H1 (cell line): ENCODE measurements at regions not wholly inside any gene's neighbourhood (a gene's known extent, or its start where the extent isn't known, plus 50 kb on each side); places are given as distances from the start of the nearest gene placed in this dataset.

Source experiments
- CTCF ChIA-PET: fragments of 300-600 bp; sonication (Branson Sonifier 250); formaldehyde crosslinking; loops from one replicate; lab custom pipeline; 2021; ENCODE audit not compliant: partially characterized antibody; lab: Charles Lee
- POLR2A ChIA-PET: fragments of 300-600 bp; sonication (Branson Sonifier 250); formaldehyde crosslinking; loops from one replicate; lab custom pipeline; 2021; ENCODE audit warnings: inconsistent platforms; ENCODE audit not compliant: partially characterized antibody; lab: Charles Lee
- DNase-seq, 2 experiments: peaks; one replicate each; pipeline versions ENCODE4 v3.0.0 to v3.0.0-alpha.2; 2010 to 2022; ENCODE audit warnings: low spot score in 2 of 2, low read depth in 1 of 2, mixed read lengths in 1 of 2
- FAIRE-seq: peaks from 2 replicates; lab custom pipeline; 2011; peaks lifted over from hg19 to GRCh38; lab: Jason Lieb, UNC
- H2AFZ ChIP-seq: 2 replicates; pipeline ENCODE4 v1.8.1; 2012; ENCODE audit warnings: low read length, inconsistent platforms
- H2AK5ac ChIP-seq: 2 replicates; pipeline ENCODE4 v1.6.1; 2013; ENCODE audit warnings: low read depth, low read length
- H2BK120ac ChIP-seq: replicated peaks from 2 replicates; pipeline ENCODE3; 2013; ENCODE audit warnings: low read depth, low read length, inconsistent platforms
- H2BK12ac ChIP-seq: 2 replicates; pipeline ENCODE4 v1.6.1; 2013; ENCODE audit warnings: low read depth, low read length
- H2BK15ac ChIP-seq: 2 replicates; pipeline ENCODE4 v1.6.1; 2013; ENCODE audit warnings: low read length
- H2BK20ac ChIP-seq: 2 replicates; pipeline ENCODE4 v1.6.1; 2013; ENCODE audit warnings: low read length
- H2BK5ac ChIP-seq: 2 replicates; pipeline ENCODE4 v1.6.1; 2013; ENCODE audit warnings: low read depth, low read length
- H3K14ac ChIP-seq: 2 replicates; pipeline ENCODE4 v1.6.1; 2013; ENCODE audit warnings: inconsistent platforms; ENCODE audit not compliant: insufficient read length
- H3K18ac ChIP-seq: 2 replicates; pipeline ENCODE4 v1.6.1; 2013; ENCODE audit warnings: low read length; ENCODE audit errors: extremely low read depth
- H3K23ac ChIP-seq: 2 replicates; pipeline ENCODE4 v1.6.1; 2013; ENCODE audit warnings: inconsistent platforms; ENCODE audit not compliant: insufficient read length
- H3K23me2 ChIP-seq: 2 replicates; pipeline ENCODE4 v1.6.1; 2013; ENCODE audit warnings: low read depth, low read length
- H3K27ac ChIP-seq: 2 replicates; pipeline ENCODE4 v1.6.1; 2011; ENCODE audit warnings: low read depth, low read length, inconsistent platforms
- H3K27me3 ChIP-seq, 4 experiments: replicated peaks in 1 of 4; 1 replicate in 1 of 4; 2 replicates in 3 of 4; pipeline versions ENCODE4 v1.6.1 to v1.8.1; 2011 to 2013; ENCODE audit warnings: low read length in 3 of 4, mild to moderate bottlenecking in 3 of 4, inconsistent platforms in 2 of 4, mixed read lengths in 2 of 4, moderate library complexity in 1 of 4; ENCODE audit not compliant: control insufficient read depth in 3 of 4, insufficient read depth in 3 of 4; ENCODE audit errors: extremely low read depth in 1 of 4
- H3K36me3 ChIP-seq, 4 experiments: 2 replicates each; pipeline versions ENCODE4 v1.6.1 to v1.8.1; 2011 to 2013; ENCODE audit warnings: mild to moderate bottlenecking in 4 of 4, low read length in 3 of 4, moderate library complexity in 2 of 4, control low read depth in 1 of 4, inconsistent platforms in 1 of 4; ENCODE audit not compliant: insufficient read depth in 4 of 4, control insufficient read depth in 2 of 4
- H3K4ac ChIP-seq: replicated peaks from 2 replicates; pipeline ENCODE3; 2013; ENCODE audit warnings: low read length, low read depth, mixed read lengths, inconsistent platforms; ENCODE audit not compliant: insufficient read length
- H3K4me1 ChIP-seq, 4 experiments: replicated peaks in 1 of 4; 1 replicate in 1 of 4; 2 replicates in 3 of 4; pipeline versions ENCODE4 v1.6.1 to v1.8.1; 2011 to 2013; ENCODE audit warnings: low read length in 3 of 4, inconsistent platforms in 2 of 4, mixed read lengths in 1 of 4; ENCODE audit not compliant: insufficient read depth in 4 of 4, control insufficient read depth in 3 of 4
- H3K4me2 ChIP-seq, 2 experiments: 2 replicates each; pipeline versions ENCODE4 v1.6.1 to v1.8.1; 2011 to 2013; ENCODE audit warnings: low read depth in 2 of 2, low read length in 2 of 2, control low read depth in 1 of 2, inconsistent platforms in 1 of 2, mild to moderate bottlenecking in 1 of 2; ENCODE audit not compliant: insufficient read depth in 1 of 2
- H3K4me3 ChIP-seq, 4 experiments: fragments of 200-600, 300-600 bp in 1 of 4; sonication (generic), shearing (Covaris generic), sonication (Bioruptor Twin) in 1 of 4; 2 replicates each; pipeline versions ENCODE4 v1.5.1 to v1.8.1; 2011 to 2016; ENCODE audit warnings: low read length in 4 of 4, low read depth in 3 of 4, control low read depth in 2 of 4, inconsistent platforms in 2 of 4, mild to moderate bottlenecking in 2 of 4, mixed read lengths in 1 of 4, moderate library complexity in 1 of 4; ENCODE audit not compliant: insufficient read depth in 2 of 4; ENCODE audit errors: extremely low read depth in 1 of 4
- H3K56ac ChIP-seq: replicated peaks from 2 replicates; pipeline ENCODE3; 2013; ENCODE audit warnings: low read depth, mild to moderate bottlenecking, mixed read lengths, low read length, inconsistent platforms; ENCODE audit not compliant: insufficient read length
- H3K79me1 ChIP-seq: 2 replicates; pipeline ENCODE4 v1.6.1; 2013; ENCODE audit warnings: low read depth, low read length, control low read depth
- H3K79me2 ChIP-seq, 2 experiments: 2 replicates each; pipeline versions ENCODE4 v1.6.1 to v1.8.1; 2012 to 2013; ENCODE audit warnings: low read length in 2 of 2, mild to moderate bottlenecking in 2 of 2, inconsistent platforms in 1 of 2; ENCODE audit not compliant: insufficient read depth in 2 of 2, control insufficient read depth in 1 of 2
- H3K9ac ChIP-seq, 4 experiments: replicated peaks in 1 of 4; 1 replicate in 1 of 4; 2 replicates in 3 of 4; pipeline versions ENCODE4 v1.6.1 to v1.8.1; 2011 to 2013; ENCODE audit warnings: low read depth in 3 of 4, low read length in 3 of 4, control low read depth in 2 of 4, mild to moderate bottlenecking in 2 of 4, moderate library complexity in 2 of 4, inconsistent platforms in 1 of 4; ENCODE audit errors: extremely low read depth in 1 of 4
- H3K9me3 ChIP-seq, 2 experiments: 2 replicates each; pipeline versions ENCODE4 v1.6.1 to v1.8.1; 2012 to 2013; ENCODE audit warnings: mild to moderate bottlenecking in 2 of 2, moderate library complexity in 2 of 2, control low read depth in 1 of 2, inconsistent platforms in 1 of 2, low read depth in 1 of 2, low read length in 1 of 2, mixed read lengths in 1 of 2; ENCODE audit not compliant: insufficient read depth in 2 of 2
- H4K20me1 ChIP-seq, 2 experiments: replicated peaks in 1 of 2; 2 replicates each; pipeline versions ENCODE3 to v1.8.1; 2011 to 2013; ENCODE audit warnings: inconsistent platforms in 2 of 2, low read length in 2 of 2, mild to moderate bottlenecking in 1 of 2; ENCODE audit not compliant: insufficient read depth in 2 of 2, control insufficient read depth in 1 of 2
- H4K5ac ChIP-seq: 2 replicates; pipeline ENCODE4 v1.6.1; 2013; ENCODE audit warnings: low read length, low read depth, mixed read lengths, inconsistent platforms; ENCODE audit not compliant: insufficient read length
- H4K8ac ChIP-seq: 2 replicates; pipeline ENCODE4 v1.8.0; 2013; ENCODE audit warnings: mild to moderate bottlenecking, moderate library complexity, low read length, inconsistent platforms; ENCODE audit not compliant: insufficient read depth; ENCODE audit errors: extremely low read depth
- H4K91ac ChIP-seq: replicated peaks from 2 replicates; pipeline ENCODE3; 2013; ENCODE audit warnings: low read length, mixed read lengths, inconsistent platforms; ENCODE audit not compliant: insufficient read length
- BACH1 ChIP-seq: IDR thresholded peaks from 2 replicates; pipeline ENCODE4 v1.6.1; 2012; ENCODE audit warnings: low read length, improper control_type of control experiment
- BRCA1 ChIP-seq: IDR thresholded peaks from 2 replicates; pipeline ENCODE4 v1.6.1; 2012; ENCODE audit warnings: low read depth, low read length, improper control_type of control experiment
- CHD2 ChIP-seq: IDR thresholded peaks from 2 replicates; pipeline ENCODE4 v1.6.1; 2012; ENCODE audit warnings: low read length, improper control_type of control experiment
- E2F6 ChIP-seq: IDR thresholded peaks from 2 replicates; pipeline ENCODE4 v1.6.1; 2012; ENCODE audit warnings: inconsistent platforms
- GABPA ChIP-seq: IDR thresholded peaks from 2 replicates; pipeline ENCODE4 v1.6.1; 2011; ENCODE audit warnings: mild to moderate bottlenecking, low read length, moderate library complexity, borderline replicate concordance; ENCODE audit not compliant: insufficient read depth
- JUN ChIP-seq: IDR thresholded peaks from 2 replicates; pipeline ENCODE4 v1.6.1; 2011; ENCODE audit warnings: low read depth, mild to moderate bottlenecking, improper control_type of control experiment, low read length
- MAFK ChIP-seq: IDR thresholded peaks from 2 replicates; pipeline ENCODE4 v1.6.1; 2012; ENCODE audit warnings: low read depth, mild to moderate bottlenecking, improper control_type of control experiment, low read length
- RNF2 ChIP-seq: fragments of 200-900, 300-1000 bp; sonication (generic); IDR thresholded peaks from 2 replicates; pipeline ENCODE4 v1.7.1; 2016; ENCODE audit warnings: borderline replicate concordance, low read depth, mild to moderate bottlenecking, antibody characterized with exemption, low read length; ENCODE audit not compliant: poor library complexity, severe bottlenecking; ENCODE audit errors: missing control alignments
- RXRA ChIP-seq: IDR thresholded peaks from 2 replicates; pipeline ENCODE4 v1.6.1; 2011; ENCODE audit warnings: low read depth, mild to moderate bottlenecking, low read length, moderate library complexity; ENCODE audit not compliant: insufficient read depth
- SAP30 ChIP-seq: fragments of 300-600 bp; sonication (generic); IDR thresholded peaks from 2 replicates; pipeline ENCODE4 v1.7.1; 2012; ENCODE audit warnings: low read length, moderate library complexity, mild to moderate bottlenecking, inconsistent platforms; ENCODE audit not compliant: insufficient read depth, insufficient replicate concordance
- SP1 ChIP-seq: IDR thresholded peaks from 2 replicates; pipeline ENCODE4 v1.6.1; 2011; ENCODE audit warnings: low read depth, low read length
- SP4 ChIP-seq: IDR thresholded peaks from 2 replicates; pipeline ENCODE4 v1.6.1; 2012; ENCODE audit warnings: low read length, inconsistent platforms
- SUZ12 ChIP-seq: fragments of 200-600 bp; sonication (generic); IDR thresholded peaks from 2 replicates; pipeline ENCODE4 v1.6.1; 2012; ENCODE audit warnings: mild to moderate bottlenecking, inconsistent platforms, low read length, moderate library complexity, mixed read lengths
- USF2 ChIP-seq: IDR thresholded peaks from 2 replicates; pipeline ENCODE4 v1.6.1; 2011; ENCODE audit warnings: low read length, improper control_type of control experiment
- WGBS, 2 experiments: shearing (Covaris generic) in 1 of 2; methylation state at CpG; one replicate each; pipeline versions ENCODE4 v1.1.6 to v1.1.7; 2013 to 2015; ENCODE audit warnings: low lambda C conversion rate in 2 of 2, mixed read lengths in 2 of 2, inconsistent platforms in 1 of 2, low coverage in 1 of 2, missing lambda C conversion rate in 1 of 2; ENCODE audit not compliant: insufficient replicate concordance in 2 of 2, insufficient coverage in 1 of 2, insufficient read length in 1 of 2; ENCODE audit errors: extremely low coverage in 1 of 2, missing lambda C conversion rate in 1 of 2; 5-methylcytosine and 5-hydroxymethylcytosine counted together

GRCh38 chr11:70572974-70573260, 174.6 kb downstream of the CTTN start:
- Histone ChIP-seq H3K27ac (no peak overlapping the region), H4K20me1 (peaks cover 1 to 2% of the 10 kb centered on the region in 2 experiments), H2BK15ac (no peak overlapping the region), H3K56ac (no peak overlapping the region), H4K5ac (no peak overlapping the region), H4K8ac (no peak overlapping the region), H3K9me3 (no peaks in the 10 kb centered on the region), H2AK5ac (no peak overlapping the region), H3K18ac (no peak overlapping the region), H3K23me2 (no peaks in the 10 kb centered on the region), H3K36me3 (no peaks in the 10 kb centered on the region), H2BK12ac (no peak overlapping the region), H3K27me3 (no peaks in the 10 kb centered on the region), H2BK20ac (no peak overlapping the region), H2BK5ac (no peak overlapping the region), H3K79me2 (no peaks in the 10 kb centered on the region; a peak in 1 of 4 replicates), H3K14ac (no peak overlapping the region), H4K91ac (no peak overlapping the region), H3K4me1 (peaks cover 3 to 12% (median 8%) of the 10 kb centered on the region in 4 experiments), H3K79me1 (peaks cover 3% of the 10 kb centered on the region; the same call in 1 of the 2 replicates), H2AFZ (no peak overlapping the region), H3K4me3 (no peak overlapping the region), H3K9ac (no peak overlapping the region), H3K4ac (no peak overlapping the region), H3K4me2 (no peak overlapping the region), H3K23ac (no peak overlapping the region), H2BK120ac (no peak overlapping the region)
- ChIA-PET POLR2A (no interaction called here), CTCF (no interaction called here)
- DNase-seq (no peak), FAIRE-seq (no peak)
- WGBS, 2 experiments, result 95% methylated on average over 18 of the region's 18 CpGs; no CpG with 5 or more reads in 1 of the 2 experiments
- TF ChIP-seq GABPA (no peak), CHD2 (no peak), BACH1 (no peak), JUN (no peak), RXRA (no peak), SP4 (no peak), USF2 (no peak), E2F6 (no peak), SUZ12 (no peak), SAP30 (no peak), BRCA1 (no peak), MAFK (no peak), SP1 (no peak), RNF2 (no peak)
